SU-DHL-6 (cell line): ENCODE measurements at regions not wholly inside any gene's neighbourhood (a gene's known extent, or its start where the extent isn't known, plus 50 kb on each side); places are given as distances from the start of the nearest gene placed in this dataset.

ENCODE experiments used
- CTCF ChIP-seq: fragments of 200-600 bp; sonication (generic); IDR thresholded peaks from one replicate; pipeline ENCODE4 v1.5.1; 2017; ENCODE audit warnings: antibody characterized with exemption, mild to moderate bottlenecking, low read length, moderate library complexity; ENCODE audit not compliant: insufficient read depth, poor library complexity, severe bottlenecking
- EZH2phosphoT487 ChIP-seq: fragments of 200-600 bp; sonication (generic), shearing (Covaris generic); conservative IDR thresholded peaks from 2 replicates; pipeline ENCODE4 v1.6.1; 2018; ENCODE audit warnings: mild to moderate bottlenecking, antibody characterized with exemption, low read length, moderate library complexity, mixed read lengths

GRCh38 chr16:85462714-85463611, 150.2 kb upstream of the GSE1 start:
- TF ChIP-seq CTCF, result no peak
- TF ChIP-seq EZH2phosphoT487, result no peak
